HUES48 (cell line): ENCODE measurements at regions not wholly inside any gene's neighbourhood (a gene's known extent, or its start where the extent isn't known, plus 50 kb on each side); places are given as distances from the start of the nearest gene placed in this dataset.
"Not testable (repeated sequence)": the region's sequence is repeated elsewhere in the genome, so short reads cannot be mapped to it uniquely, and the experiment has no call there.

Experiments
- H3K27ac ChIP-seq: one replicate; pipeline ENCODE4 v1.7.0; 2013; ENCODE audit warnings: low read depth, low read length, inconsistent platforms
- H3K27me3 ChIP-seq: 2 replicates; pipeline ENCODE4 v1.6.1; 2013; ENCODE audit warnings: mild to moderate bottlenecking, low read length; ENCODE audit not compliant: control insufficient read depth, insufficient read depth
- H3K36me3 ChIP-seq: 2 replicates; pipeline ENCODE4 v1.6.1; 2013; ENCODE audit warnings: low read length; ENCODE audit not compliant: control insufficient read depth, insufficient read depth
- H3K4me1 ChIP-seq: 2 replicates; pipeline ENCODE4 v1.6.1; 2013; ENCODE audit warnings: mild to moderate bottlenecking, low read length; ENCODE audit not compliant: control insufficient read depth, insufficient read depth
- H3K4me3 ChIP-seq: 2 replicates; pipeline ENCODE4 v1.5.1; 2013; ENCODE audit warnings: mild to moderate bottlenecking, low read depth, low read length
- H3K9ac ChIP-seq: 2 replicates; pipeline ENCODE4 v1.6.1; 2013; ENCODE audit warnings: mild to moderate bottlenecking, low read depth, low read length, moderate library complexity
- H3K9me3 ChIP-seq: 2 replicates; pipeline ENCODE4 v1.6.1; 2013; ENCODE audit warnings: low read length; ENCODE audit not compliant: control insufficient read depth, insufficient read depth

GRCh38 chrX:35406386-35406785 lies 391.8 kb upstream of the MAGEB16 start:
- Histone ChIP-seq H3K9me3 (no peaks in the 10 kb centered on the region), H3K9ac (no peak overlapping the region), H3K4me3 (no peak overlapping the region), H3K27me3 (no peaks in the 10 kb centered on the region), H3K36me3 (no peaks in the 10 kb centered on the region), H3K4me1 (no peaks in the 10 kb centered on the region), H3K27ac (no peak overlapping the region)

DNA sequence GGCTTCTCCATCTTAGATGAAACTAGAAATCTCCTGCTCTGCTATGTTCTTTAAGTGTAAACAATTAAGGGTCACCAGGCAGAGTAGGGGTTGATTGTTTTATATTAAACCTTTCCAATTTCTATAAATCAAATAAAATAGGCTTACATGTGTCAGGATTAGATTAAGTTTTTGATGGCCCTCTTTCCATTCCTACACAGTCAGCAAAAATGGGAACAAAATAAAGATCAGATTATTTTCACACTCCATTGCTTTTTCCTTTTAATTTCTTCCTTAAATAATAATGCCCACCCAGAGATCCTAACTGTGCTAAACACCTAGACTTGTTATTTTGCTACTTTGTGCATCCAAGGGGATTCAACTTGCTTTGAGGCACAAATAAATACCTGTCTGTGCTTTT lies 381.4 kb upstream of the MAGEB16 start:
- no peak overlapping the region for H3K9ac ChIP-seq
- no peaks in the 10 kb centered on the region for H3K9me3 ChIP-seq
- H3K27me3 ChIP-seq, result no peaks in the 10 kb centered on the region
- no peak overlapping the region for H3K4me3 ChIP-seq
- H3K4me1 ChIP-seq, result no peaks in the 10 kb centered on the region
- H3K27ac ChIP-seq, result no peak overlapping the region
- H3K36me3 ChIP-seq, result no peaks in the 10 kb centered on the region

DNA sequence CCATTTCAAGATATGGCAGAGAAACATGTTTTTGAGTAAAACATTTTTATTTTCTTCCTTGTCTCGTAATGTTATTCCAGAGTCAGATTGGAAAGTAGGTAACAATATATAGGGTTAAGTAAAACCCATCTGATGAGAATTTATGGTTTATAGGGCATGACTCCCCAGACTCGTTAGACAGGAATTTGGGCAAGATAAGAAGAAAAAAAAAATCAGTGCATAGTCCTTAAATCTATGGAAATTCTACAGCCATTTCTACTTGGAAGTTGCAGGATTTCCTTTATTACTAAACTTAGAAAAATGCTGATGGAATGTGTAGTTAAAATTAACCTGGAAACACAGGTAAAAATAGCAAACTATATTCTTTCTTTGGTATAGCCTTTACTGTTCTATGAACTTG lies 366.1 kb upstream of the MAGEB16 start:
- H3K27me3 ChIP-seq, result no peaks in the 10 kb centered on the region
- H3K36me3 ChIP-seq, result no peaks in the 10 kb centered on the region
- no peak overlapping the region for H3K9ac ChIP-seq
- H3K4me3 ChIP-seq, result no peak overlapping the region
- peaks cover 31% of the 10 kb centered on the region for H3K9me3 ChIP-seq
- H3K4me1 ChIP-seq, result no peaks in the 10 kb centered on the region
- H3K27ac ChIP-seq, result no peak overlapping the region

DNA sequence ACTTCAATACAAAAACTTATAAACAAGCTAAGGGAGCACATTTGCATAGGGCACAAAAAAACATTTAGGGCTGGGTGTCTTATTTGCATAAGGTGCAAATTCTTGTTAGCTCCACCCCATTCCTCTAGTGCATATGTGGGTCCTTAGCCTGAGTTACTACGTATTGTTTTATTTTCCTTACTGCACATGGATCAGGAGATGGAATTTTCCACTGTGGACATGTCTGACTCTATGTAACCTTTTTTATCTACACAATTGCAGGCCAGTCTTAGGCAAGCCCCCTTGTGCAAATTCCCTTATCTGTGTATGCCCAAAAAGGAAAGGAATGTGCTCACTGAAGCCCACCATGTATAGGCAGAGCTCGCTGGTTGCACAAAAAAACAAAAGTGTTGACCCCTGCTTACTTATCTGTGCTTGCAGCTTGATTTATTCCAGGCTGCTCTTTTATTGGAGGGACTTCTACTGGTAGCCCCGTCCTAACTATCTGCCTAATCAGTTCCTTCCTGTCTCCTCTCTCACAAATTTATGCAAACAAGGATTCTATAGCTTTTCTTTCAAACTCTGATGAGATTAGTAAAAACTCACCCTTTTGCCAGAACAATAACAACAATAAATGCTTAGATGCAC lies 359.0 kb upstream of the MAGEB16 start:
- no peak overlapping the region for H3K9ac ChIP-seq
- no peak overlapping the region for H3K27ac ChIP-seq
- H3K4me3 ChIP-seq, result no peak overlapping the region
- H3K4me1 ChIP-seq, result peaks cover 5% of the 10 kb centered on the region
- H3K36me3 ChIP-seq, result no peaks in the 10 kb centered on the region
- no peaks in the 10 kb centered on the region for H3K27me3 ChIP-seq
- H3K9me3 ChIP-seq, result peaks cover 65% of the 10 kb centered on the region

GRCh38 chrX:35439692-35440091 lies 358.4 kb upstream of the MAGEB16 start:
- no peaks in the 10 kb centered on the region for H3K27me3 ChIP-seq
- peaks cover 11% of the 10 kb centered on the region for H3K4me1 ChIP-seq
- no peak overlapping the region for H3K9ac ChIP-seq

DNA sequence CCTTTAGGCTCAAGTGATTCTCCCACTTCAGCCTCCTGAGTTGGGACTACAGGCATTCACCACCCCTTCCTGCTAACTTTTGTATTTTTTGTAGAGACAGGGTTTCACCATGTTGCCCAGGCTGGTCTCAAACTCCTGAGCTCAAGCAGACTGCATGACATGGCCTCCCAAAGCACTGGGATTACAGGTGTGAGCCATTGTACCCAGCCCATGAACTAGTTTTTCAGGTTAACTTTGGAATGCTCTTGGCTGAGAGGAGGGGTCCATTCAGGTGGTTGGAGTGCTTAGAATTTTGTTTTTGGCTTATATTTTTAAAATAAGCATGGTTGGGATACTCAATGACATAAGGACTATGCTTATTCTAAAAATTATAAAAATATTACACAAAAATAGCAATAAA lies 355.7 kb upstream of the MAGEB16 start:
- Histone ChIP-seq H3K27me3 (no peaks in the 10 kb centered on the region), H3K9me3 (peaks cover 40% of the 10 kb centered on the region), H3K4me1 (peaks cover 24% of the 10 kb centered on the region), H3K4me3 (no peak overlapping the region), H3K9ac (no peak overlapping the region), H3K27ac (no peak overlapping the region), H3K36me3 (no peaks in the 10 kb centered on the region)

More at GRCh38 chrX:35439692-35440091, 358.4 kb upstream of the MAGEB16 start:
- Histone ChIP-seq H3K36me3 (no peaks in the 10 kb centered on the region), H3K4me3 (no peak overlapping the region), H3K27ac (no peak overlapping the region), H3K9me3 (peaks cover 60% of the 10 kb centered on the region)

- H3K9me3 ChIP-seq, result peaks cover 35% of the 10 kb centered on the region
- peaks cover 24% of the 10 kb centered on the region for H3K4me1 ChIP-seq
- not testable (repeated sequence) for H3K36me3 ChIP-seq, H3K9ac ChIP-seq, H3K27me3 ChIP-seq, H3K4me3 ChIP-seq, H3K27ac ChIP-seq
Observed at GRCh38 chrX:35443091-35443582, 355.0 kb upstream of the MAGEB16 start.

GRCh38 chrX:35444671-35445355 lies 353.3 kb upstream of the MAGEB16 start:
- Histone ChIP-seq H3K9me3 (peaks cover 19% of the 10 kb centered on the region), H3K4me1 (peaks cover 24% of the 10 kb centered on the region), H3K4me3 (no peak overlapping the region), H3K36me3 (no peaks in the 10 kb centered on the region), H3K27ac (peak overlapping the region; percentile 63), H3K27me3 (no peaks in the 10 kb centered on the region), H3K9ac (no peak overlapping the region)

- Histone ChIP-seq H3K27ac (no peak overlapping the region), H3K9me3 (peaks cover 13% of the 10 kb centered on the region), H3K27me3 (no peaks in the 10 kb centered on the region), H3K9ac (no peak overlapping the region), H3K4me1 (peaks cover 24% of the 10 kb centered on the region), H3K4me3 (no peak overlapping the region), H3K36me3 (no peaks in the 10 kb centered on the region)
Observed at GRCh38 chrX:35445912-35446311, 352.2 kb upstream of the MAGEB16 start.

- H3K9ac ChIP-seq, result no peak overlapping the region
- H3K27ac ChIP-seq, result no peak overlapping the region
Observed at GRCh38 chrX:35456891-35457290, 341.3 kb upstream of the MAGEB16 start.

DNA sequence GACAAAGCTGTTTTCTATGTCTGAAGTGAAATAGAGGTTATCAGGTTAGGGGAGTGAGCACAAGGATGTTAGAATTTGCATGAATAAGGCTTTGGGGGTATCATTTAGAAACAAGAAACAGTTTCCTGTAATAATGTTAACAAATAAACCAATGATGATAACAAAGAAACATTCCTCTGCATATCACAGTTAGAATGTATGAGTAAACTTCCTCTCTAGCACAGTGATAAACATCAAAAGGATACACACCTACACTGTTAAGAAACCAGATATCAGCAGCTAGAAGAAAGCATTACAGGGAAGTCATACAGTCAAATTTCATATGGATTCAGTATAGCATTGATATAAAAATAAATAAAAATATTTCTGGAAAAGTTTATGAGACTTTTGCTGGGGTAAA lies 340.0 kb upstream of the MAGEB16 start:
- Histone ChIP-seq H3K36me3 (no peaks in the 10 kb centered on the region), H3K4me1 (no peaks in the 10 kb centered on the region), H3K4me3 (no peak overlapping the region), H3K27me3 (no peaks in the 10 kb centered on the region), H3K27ac (no peak overlapping the region), H3K9ac (no peak overlapping the region), H3K9me3 (peaks cover 9% of the 10 kb centered on the region)

More at GRCh38 chrX:35456891-35457290, 341.3 kb upstream of the MAGEB16 start:
- H3K36me3 ChIP-seq, result no peaks in the 10 kb centered on the region
- H3K4me3 ChIP-seq, result no peak overlapping the region
- no peaks in the 10 kb centered on the region for H3K27me3 ChIP-seq
- no peaks in the 10 kb centered on the region for H3K4me1 ChIP-seq
- no peaks in the 10 kb centered on the region for H3K9me3 ChIP-seq
